Renal cortex interstitium (tissue), 11 donors: ENCODE measurements at regions not wholly inside any gene's neighbourhood (a gene's known extent, or its start where the extent isn't known, plus 50 kb on each side); places are given as distances from the start of the nearest gene placed in this dataset.

ENCODE experiments used
- DNase-seq, 11 donors: peaks; one replicate each; pipeline ENCODE4 v3.0.0-alpha.2; 2013; ENCODE audit warnings: low read depth in 9 of 11, low spot score in 4 of 11; ENCODE audit errors: extremely low read depth in 1 of 11

GRCh38 chr10:128694168-128694850 is 568.1 kb upstream of the MKI67 start:
- DNase-seq: no peak

DNA sequence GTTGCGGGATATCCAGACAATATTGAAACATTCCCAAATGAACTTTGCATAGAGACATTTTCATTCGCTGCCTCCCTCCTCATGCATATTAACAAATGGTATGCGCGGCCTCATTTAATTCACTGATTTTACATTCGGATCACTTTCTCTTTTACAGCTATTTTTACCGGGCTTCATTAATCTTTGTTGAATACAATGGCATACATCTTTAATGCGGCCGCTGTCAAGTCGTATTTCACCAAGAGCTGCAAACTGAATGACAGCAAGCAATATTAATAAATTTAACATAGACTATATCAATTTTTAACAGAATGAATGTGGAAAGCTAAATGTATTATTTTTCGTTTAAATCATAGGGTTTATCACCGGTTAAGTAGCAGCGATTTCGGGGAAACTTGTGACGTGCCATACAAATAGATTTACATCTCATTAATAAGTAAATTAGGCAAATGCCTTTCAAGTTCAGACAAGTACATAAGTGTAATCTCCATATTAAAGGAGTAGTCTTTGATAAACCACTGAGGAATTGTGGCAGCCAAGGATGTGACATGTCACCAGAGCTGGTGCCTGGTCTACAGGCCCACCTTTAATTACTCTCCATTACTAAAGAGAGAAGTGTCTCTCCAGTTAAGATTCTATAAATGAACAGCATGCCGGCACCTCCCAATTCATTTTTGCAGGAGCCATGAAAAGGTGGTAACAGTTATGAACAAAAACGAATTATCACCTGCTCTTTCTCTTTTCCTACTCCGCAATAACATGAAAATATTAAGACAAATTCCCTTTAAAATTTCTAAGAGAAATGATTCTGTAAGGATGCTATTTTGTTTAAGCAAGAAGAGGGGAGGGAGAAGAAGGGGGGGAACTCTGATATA is 568.9 kb upstream of the MKI67 start:
- DNase-seq: no peak

DNA sequence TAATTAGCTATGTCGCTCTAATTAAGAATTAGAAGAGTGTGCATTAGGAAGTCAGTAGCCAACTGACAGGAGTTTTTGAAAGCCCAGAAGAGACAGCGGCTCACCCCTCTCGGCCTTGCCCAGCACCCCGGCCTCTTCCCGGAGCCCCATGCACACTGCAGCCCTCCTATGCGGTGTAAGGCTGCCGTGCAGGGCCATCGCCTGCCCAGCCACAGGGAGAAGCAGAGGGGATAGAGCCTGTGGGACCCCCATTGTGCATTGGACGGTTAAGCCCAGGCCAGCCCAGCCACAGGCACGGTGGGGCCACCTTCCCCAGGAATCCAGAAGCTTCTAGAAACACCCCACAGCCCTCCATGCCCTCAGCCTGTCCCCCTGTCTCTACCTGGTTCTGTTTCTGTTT is 569.7 kb upstream of the MKI67 start:
- no peak for DNase-seq

- DNase-seq: no peak
Observed at GRCh38 chr10:128697437-128697836, 571.2 kb upstream of the MKI67 start.

DNA sequence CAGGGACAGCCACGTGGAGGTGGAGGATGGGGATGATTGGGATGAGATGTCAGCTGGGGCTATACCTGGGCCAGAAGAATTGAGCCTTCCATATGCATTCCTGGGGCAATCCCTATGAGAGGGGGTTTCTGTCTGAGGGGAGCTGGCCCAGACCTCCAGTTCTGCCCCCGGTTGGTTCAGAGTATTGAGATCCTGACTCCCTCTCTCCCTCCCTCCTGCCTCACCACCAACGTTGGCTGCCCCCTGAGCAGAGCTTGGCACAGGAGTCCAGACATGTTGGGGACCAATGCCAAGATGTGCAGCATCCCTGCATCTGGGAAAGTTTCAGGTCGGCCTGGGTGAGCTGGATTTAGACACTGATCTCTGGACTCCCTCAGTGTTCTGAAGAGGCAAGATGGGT is 575.2 kb upstream of the MKI67 start:
- no peak for DNase-seq

- no peak for DNase-seq
Observed at GRCh38 chr10:128701837-128702236, 575.6 kb upstream of the MKI67 start.

DNA sequence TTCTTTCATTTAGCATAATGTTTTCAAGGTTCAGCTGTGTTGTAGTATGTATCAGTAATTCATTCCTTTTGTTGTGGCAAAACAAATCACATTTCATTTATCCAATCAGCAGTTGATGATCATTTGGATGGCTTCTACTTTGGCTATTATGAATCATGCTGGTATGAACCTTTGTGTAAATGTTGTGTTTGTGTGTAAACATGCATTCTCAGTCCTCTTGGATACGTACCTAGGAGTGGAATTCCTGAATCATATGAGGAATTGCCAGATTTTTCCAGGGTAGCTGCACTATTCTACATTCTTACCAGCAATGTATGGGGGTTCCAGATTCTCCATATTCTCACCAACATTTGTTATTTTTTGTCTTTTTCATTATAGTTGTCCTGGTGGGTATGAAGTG is 578.5 kb upstream of the MKI67 start:
- DNase-seq: no peak

DNA sequence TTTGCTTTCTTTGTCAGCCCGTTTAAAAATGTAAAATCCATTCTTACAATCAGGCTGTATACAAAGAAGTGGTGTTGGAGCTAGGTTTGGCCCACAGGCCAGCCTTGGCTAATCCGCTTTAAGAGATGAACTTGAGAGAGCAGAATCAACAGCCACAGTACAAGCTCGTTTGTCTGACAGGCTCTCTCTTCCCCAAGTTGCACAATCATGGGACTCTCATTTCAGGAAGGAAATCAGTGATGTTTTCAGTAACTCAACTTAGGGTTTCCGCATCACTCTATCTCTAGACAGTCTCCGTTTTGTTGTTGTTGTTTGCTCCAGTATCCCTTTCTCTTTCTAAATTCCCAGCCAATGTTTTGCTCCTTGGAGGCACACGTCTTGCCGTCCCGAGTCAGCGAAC is 582.0 kb upstream of the MKI67 start:
- no peak for DNase-seq

DNA sequence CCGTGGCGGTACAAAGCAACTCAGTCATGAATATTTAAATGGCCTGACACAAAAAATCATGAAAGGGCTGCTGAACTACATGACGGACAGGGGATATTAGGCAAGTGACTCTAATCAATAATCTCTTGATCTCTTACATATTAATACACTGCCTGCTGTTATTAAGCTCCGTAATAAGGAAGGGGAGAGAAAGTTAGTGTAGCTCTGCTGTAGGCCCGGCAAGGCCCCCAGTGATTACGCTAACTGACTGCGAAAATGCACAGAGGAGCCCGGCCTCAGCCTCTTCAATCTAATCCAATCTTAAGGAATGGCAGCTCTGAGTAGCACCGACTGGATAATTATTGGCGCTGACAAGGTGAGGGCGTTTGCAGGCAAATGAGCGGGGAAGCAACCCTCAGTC is 583.5 kb upstream of the MKI67 start:
- DNase-seq: no peak

DNA sequence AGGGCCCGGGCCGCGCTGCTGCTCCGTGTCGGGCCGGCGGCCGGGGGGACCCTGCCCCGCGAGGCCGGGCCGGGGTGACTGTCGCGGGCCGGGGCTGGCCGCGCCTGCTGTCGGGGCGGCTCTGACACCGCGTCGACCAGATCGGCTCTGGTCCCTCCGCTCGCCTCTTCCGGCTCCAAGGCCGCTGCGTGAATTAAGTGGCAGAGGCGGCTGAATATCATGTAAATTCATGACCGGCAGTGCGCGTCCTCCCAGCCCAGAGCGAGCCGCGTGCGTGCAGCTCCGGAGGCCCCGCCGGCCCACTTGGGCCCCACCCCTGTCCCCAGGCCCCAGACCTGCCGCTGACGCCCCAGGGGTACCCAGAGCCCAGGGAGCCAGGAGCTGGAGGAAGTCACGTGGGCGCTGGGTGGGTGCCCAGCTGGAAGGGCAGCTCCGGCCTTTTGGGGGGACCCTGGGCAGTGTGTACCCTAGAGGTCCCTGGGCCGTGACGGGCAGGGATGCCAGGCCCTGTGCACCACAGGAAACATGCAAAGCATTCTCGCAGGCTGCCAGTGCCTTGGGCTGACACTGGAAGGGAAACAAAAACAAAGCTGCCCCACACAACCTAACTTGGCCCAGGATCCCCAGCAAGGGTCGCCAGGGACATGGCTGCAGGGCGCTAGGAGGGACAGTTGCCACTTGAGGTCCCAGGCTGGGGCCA is 584.0 kb upstream of the MKI67 start:
- no peak for DNase-seq

- DNase-seq: no peak
Observed at GRCh38 chr10:128710798-128711183, 584.6 kb upstream of the MKI67 start.

GRCh38 chr10:128711806-128712205 is 585.6 kb upstream of the MKI67 start:
- no peak for DNase-seq

GRCh38 chr10:128712661-128713400 is 586.6 kb upstream of the MKI67 start:
- DNase-seq: no peak

DNA sequence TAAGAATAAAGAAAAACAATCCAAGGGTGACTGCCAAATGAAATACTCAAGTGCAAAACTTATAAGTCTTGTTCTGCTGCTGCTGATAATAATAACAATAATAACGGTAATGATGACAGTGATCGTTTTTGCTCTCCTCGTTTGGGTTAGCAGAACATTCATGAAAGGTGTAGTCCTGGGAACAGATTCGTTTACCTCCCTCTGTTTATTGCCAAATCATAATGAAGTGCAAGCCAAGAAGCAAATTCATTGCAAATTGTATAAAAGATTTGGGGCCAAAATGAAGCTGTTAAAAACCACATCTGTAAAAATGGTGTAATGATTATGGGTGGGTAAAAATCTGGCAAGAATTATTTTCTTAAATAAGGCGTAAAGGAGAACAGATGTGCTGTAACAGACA is 587.2 kb upstream of the MKI67 start:
- no peak for DNase-seq

GRCh38 chr10:128713874-128714570 is 587.8 kb upstream of the MKI67 start:
- DNase-seq: no peak

- no peak for DNase-seq
Observed at GRCh38 chr10:128714644-128715415, 588.6 kb upstream of the MKI67 start.

- no peak for DNase-seq
Observed at GRCh38 chr10:128716181-128716580, 590.0 kb upstream of the MKI67 start.

- DNase-seq: peak in 4 of 11 donors; percentile 36 to 67 (median 50)
Observed at GRCh38 chr10:128721963-128722445, 595.8 kb upstream of the MKI67 start.
